ENCODE measurements at regions not wholly inside any gene's neighbourhood (a gene's known extent, or its start where the extent isn't known, plus 50 kb on each side); places are given as distances from the start of the nearest gene placed in this dataset.

DNA sequence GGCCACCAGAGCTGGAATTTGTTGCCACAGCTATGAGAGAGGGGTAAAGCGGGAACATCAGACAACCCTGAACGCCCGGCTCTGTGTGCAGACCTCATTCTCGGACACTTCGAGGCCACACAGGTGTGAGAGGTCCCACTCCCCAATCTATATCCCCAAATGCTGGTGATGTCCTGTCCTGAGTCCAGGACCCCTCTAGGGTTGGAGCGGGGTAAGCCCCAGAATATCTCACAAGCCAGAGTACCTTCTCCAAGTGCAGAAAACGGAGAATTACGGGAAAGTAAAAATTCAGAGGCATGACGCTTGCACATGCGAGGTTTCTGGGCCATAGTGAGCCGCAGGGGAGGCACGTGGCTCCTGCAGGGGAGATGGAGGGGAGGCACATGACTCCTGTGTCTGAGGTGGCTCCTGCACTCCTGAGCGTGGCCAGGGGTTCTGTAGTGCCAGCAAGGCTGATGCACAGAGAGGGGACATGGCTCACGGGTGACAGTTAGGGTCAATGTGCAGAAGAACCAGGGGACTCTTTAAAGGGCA, 248.0 kb downstream of the RBFOX3 start:
- no peak for TF ChIP-seq CTCF (IDR thresholded peaks at IDR 0.05; ENCODE audit: insufficient read depth, missing control alignments)
- FAIRE-seq: no peak
- no peak for DNase-seq (ENCODE audit: insufficient read length, low spot score)

DNA sequence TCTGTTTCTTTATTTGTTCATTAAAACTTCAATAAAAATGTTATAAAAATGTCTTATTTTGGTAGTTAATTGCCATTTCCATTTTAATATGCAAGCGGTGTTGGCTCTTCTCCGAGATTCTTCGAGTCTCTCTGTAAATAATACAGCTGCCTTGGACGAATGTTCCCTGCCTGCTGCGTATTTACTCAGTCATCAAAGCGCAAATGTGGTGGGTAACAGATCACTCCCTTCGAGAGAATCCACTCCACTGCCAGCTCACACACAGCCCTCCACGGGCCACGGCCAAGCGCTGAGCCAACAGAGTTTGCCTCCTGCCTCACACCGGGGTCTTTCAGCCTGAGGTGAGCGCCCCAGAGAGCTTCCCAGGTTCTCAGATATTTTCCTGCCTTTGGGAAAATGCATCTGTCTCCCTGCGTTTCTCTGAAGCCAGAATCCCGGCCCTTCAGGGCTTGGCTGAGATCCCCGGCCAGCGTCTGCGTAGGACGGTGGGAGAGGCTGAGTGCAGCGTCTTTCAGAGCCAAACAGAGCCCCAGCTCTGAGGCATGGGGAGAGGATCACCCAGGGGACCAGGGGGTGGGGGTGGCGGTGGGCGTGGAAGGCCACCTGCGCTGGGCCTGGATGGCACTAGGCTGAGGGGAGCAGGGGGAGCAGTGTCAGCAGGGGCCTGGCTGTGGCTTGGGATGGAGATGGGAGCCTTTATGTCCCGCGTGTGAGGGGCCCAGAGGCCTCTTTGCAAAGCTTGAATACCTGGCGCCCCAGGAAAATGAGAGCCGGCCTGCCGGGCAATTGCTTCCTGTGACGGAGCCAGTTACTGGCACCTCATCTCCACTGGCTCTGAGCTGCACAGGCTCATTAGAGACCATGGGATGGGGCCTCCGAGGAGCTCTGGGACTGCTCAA, 248.7 kb downstream of the RBFOX3 start:
- no peak for FAIRE-seq
- no peak for DNase-seq (ENCODE audit: insufficient read length, low spot score)
- TF ChIP-seq CTCF (IDR thresholded peaks at IDR 0.05; ENCODE audit: insufficient read depth, missing control alignments): no peak

DNA sequence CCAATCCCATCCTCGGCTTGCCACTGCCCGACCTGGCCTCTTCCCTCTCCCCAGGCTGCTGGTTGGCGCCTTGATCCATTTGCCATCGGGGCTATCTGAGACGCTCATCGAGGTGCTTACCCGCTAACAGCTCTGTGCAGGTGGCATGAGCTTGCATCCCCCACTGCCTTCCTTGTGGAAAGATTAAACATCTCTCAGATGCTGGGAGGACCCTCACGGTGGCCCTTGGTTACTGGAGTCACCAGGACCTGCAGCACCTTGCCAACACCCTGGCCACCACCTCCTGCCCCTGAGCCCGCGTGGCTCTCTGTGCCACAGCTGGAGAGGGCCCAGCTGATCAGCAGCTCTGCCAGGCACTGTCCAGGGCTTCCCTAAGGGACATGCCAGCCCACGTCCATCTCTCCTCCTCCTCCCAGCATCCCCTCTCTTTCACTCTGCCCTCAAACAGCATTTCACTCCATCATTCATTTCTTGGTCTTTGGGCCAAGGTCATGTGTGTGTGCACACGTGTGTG, 249.6 kb downstream of the RBFOX3 start:
- DNase-seq (ENCODE audit: insufficient read length, low spot score) (no peak), FAIRE-seq (no peak)
- TF ChIP-seq CTCF (IDR thresholded peaks at IDR 0.05; ENCODE audit: insufficient read depth, missing control alignments): no peak

DNA sequence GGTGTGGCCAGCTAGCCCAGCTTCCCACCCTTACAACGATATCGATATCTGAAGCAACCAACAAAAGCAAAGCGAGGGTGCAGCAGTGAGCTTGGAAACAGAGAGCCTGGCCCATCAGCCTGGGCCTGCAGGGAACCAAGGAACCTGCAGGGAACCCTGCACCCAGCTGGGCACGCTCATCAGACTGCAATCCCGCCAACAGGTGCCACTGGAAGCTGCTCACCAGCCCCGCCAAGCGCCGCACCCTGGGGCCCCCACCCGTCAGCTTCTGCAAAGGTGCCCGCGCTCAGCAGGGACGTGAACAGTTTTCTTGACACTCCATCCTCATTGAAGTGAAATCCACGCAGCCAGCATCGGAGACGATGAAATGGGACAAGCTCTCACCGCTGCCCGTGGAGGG, 250.7 kb downstream of the RBFOX3 start:
- no peak for DNase-seq (ENCODE audit: insufficient read length, low spot score)
- no peak for FAIRE-seq
- no peak for TF ChIP-seq CTCF (IDR thresholded peaks at IDR 0.05; ENCODE audit: insufficient read depth, missing control alignments)

DNA sequence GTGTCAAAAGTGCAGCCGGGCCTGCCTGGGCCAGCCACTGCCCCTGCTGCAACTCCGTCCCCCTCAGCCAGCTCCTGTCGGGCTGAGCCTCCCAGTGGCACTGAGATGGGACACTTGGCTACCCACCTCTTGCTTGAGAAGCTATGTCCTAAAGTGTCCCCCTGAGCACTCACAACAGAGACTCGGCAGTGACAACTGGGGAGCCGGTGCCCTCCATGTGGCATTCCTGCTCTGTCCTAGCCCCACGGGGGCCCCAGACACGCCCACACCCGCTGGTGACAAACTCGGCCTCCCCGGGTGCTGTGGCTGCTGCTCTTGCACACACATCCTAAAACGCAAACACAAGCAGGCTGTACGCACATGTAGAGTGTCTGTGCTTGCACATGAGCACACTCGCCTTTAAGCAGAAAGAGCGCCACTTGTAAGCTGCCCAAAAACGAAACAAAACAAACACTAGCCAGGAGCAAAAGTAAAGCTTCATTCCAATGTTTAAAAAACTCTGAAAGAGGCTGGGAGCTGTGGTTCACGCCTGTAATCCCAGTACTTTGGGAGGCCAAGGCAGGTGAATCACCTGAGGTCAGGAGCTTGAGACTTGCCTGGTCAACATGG, 253.9 kb downstream of the RBFOX3 start:
- DNase-seq (ENCODE audit: insufficient read length, low spot score) (no peak), FAIRE-seq (no peak)
- TF ChIP-seq CTCF (IDR thresholded peaks at IDR 0.05; ENCODE audit: insufficient read depth, missing control alignments): no peak

GRCh38 chr17:79355165-79355564, 255.7 kb downstream of the RBFOX3 start:
- FAIRE-seq: no peak
- TF ChIP-seq CTCF (IDR thresholded peaks at IDR 0.05; ENCODE audit: insufficient read depth, missing control alignments): no peak
- no peak for DNase-seq (ENCODE audit: insufficient read length, low spot score)
